HepG2 (cell line): ENCODE measurements at regions not wholly inside any gene's neighbourhood (a gene's known extent, or its start where the extent isn't known, plus 50 kb on each side); places are given as distances from the start of the nearest gene placed in this dataset.

Source experiments
- ATAC-seq: fragments of 200-7000 bp; cut with Tn5 transposase; 3 replicates; pipeline ENCODE4 v1.9.1; 2020; ENCODE audit warnings: mild to moderate bottlenecking, moderate library complexity
- BruUV-seq: library from RNA; stranded (reverse); fragments of 400-500 nt; replicated peaks from 2 replicates; lab custom pipeline; 2021; lab: Mats Ljungman, UMichigan
- CTCF ChIA-PET: fragments of 300-600 bp; formaldehyde crosslinking; extraction: SDS; loops from one replicate; lab custom pipeline; 2021; ENCODE audit warnings: low total read pairs, inconsistent platforms, low intra/inter-chr PET ratio; lab: Yijun Ruan, JAX
- POLR2A ChIA-PET: fragments of 350-600 bp; sonication (Branson Sonifier 250); formaldehyde crosslinking; loops from one replicate; lab custom pipeline; 2020; ENCODE audit warnings: antibody characterized with exemption, inconsistent platforms; lab: Yijun Ruan, JAX
- DNase-seq: peaks from one replicate; pipeline ENCODE4 v3.0.0-alpha.2; 2015; ENCODE audit warnings: low spot score
- FAIRE-seq: peaks from 3 replicates; lab custom pipeline; 2011; peaks lifted over from hg19 to GRCh38; lab: Jason Lieb, UNC
- H2AFZ ChIP-seq: one replicate; pipeline ENCODE4 v1.6.1; 2011; ENCODE audit warnings: low read length, inconsistent platforms
- H3K27ac ChIP-seq: fragments of 300-600 bp; 3 replicates; pipeline ENCODE4 v1.8.0; 2011; ENCODE audit warnings: mixed run types, mild to moderate bottlenecking, mixed read lengths, low read length, inconsistent platforms; ENCODE audit not compliant: insufficient read depth; ENCODE audit errors: extremely low read length
- H3K27me3 ChIP-seq, 2 experiments: fragments of 200-600 bp in 1 of 2; 2 replicates in 1 of 2; 3 replicates in 1 of 2; pipeline versions ENCODE4 v1.6.0 to v1.8.0; 2011; ENCODE audit warnings: low read length in 2 of 2, mild to moderate bottlenecking in 2 of 2, moderate library complexity in 2 of 2, inconsistent platforms in 1 of 2; ENCODE audit not compliant: insufficient read depth in 2 of 2, control insufficient read depth in 1 of 2
- H3K36me3 ChIP-seq, 2 experiments: fragments of 200-600 bp in 1 of 2; replicated peaks in 1 of 2; 2 replicates in 1 of 2; 3 replicates in 1 of 2; pipeline versions ENCODE4 v1.5.1 to v1.8.0; 2011; ENCODE audit warnings: low read length in 2 of 2, inconsistent platforms in 1 of 2; ENCODE audit not compliant: insufficient read depth in 2 of 2, control insufficient read depth in 1 of 2
- H3K4me1 ChIP-seq: 2 replicates; pipeline ENCODE4 v1.5.1; 2012; ENCODE audit warnings: low read length, inconsistent platforms; ENCODE audit not compliant: insufficient read depth
- H3K4me2 ChIP-seq: 2 replicates; pipeline ENCODE4 v1.6.0; 2011; ENCODE audit warnings: low read depth, low read length, inconsistent platforms
- H3K4me3 ChIP-seq, 3 experiments: fragments of 200-600 bp in 1 of 3; sonication (generic), shearing (Covaris generic) in 1 of 3; replicated peaks in 1 of 3; 2 replicates each; pipeline ENCODE4 v1.5.1; 2011 to 2016; ENCODE audit warnings: low read length in 3 of 3, inconsistent platforms in 2 of 3, low read depth in 2 of 3, mild to moderate bottlenecking in 2 of 3, control low read depth in 1 of 3, mixed read lengths in 1 of 3; ENCODE audit not compliant: insufficient read depth in 1 of 3
- H3K79me2 ChIP-seq: one replicate; pipeline ENCODE4 v1.6.1; 2011; ENCODE audit warnings: low read length, inconsistent platforms; ENCODE audit not compliant: insufficient read depth
- H3K9ac ChIP-seq: 2 replicates; pipeline ENCODE4 v1.6.0; 2011; ENCODE audit warnings: mild to moderate bottlenecking, low read depth, low read length, inconsistent platforms; ENCODE audit not compliant: insufficient read depth
- H3K9me3 ChIP-seq: 2 replicates; pipeline ENCODE4 v1.5.1; 2012; ENCODE audit warnings: mild to moderate bottlenecking, low read length
- H4K20me1 ChIP-seq: 2 replicates; pipeline ENCODE4 v1.6.0; 2011; ENCODE audit warnings: inconsistent platforms, mild to moderate bottlenecking, low read length, moderate library complexity; ENCODE audit not compliant: insufficient read depth
- ATAD3A ChIP-seq: sonication (generic); formaldehyde crosslinking; IDR thresholded peaks from 2 replicates; pipeline ENCODE4 v1.4.0; 2020; ENCODE audit warnings: missing genetic modification reagents
- IRF1 ChIP-seq: sonication (generic); formaldehyde crosslinking; IDR thresholded peaks from 2 replicates; pipeline ENCODE4 v1.4.0; 2020; ENCODE audit warnings: low read depth, mild to moderate bottlenecking, missing genetic modification reagents
- MNT ChIP-seq: fragments of 450-650 bp; IDR thresholded peaks from 2 replicates; pipeline ENCODE4 v1.6.1; 2016
- MXD1 ChIP-seq: sonication (generic); formaldehyde crosslinking; IDR thresholded peaks from 2 replicates; pipeline ENCODE4 v1.4.0; 2020; ENCODE audit warnings: mild to moderate bottlenecking, missing genetic modification reagents
- NR0B2 ChIP-seq: sonication (generic); formaldehyde crosslinking; IDR thresholded peaks from 2 replicates; pipeline ENCODE4 v1.4.0; 2020; ENCODE audit warnings: mild to moderate bottlenecking, missing genetic modification reagents
- RELA ChIP-seq: sonication (generic); formaldehyde crosslinking; IDR thresholded peaks from 2 replicates; pipeline ENCODE4 v1.4.0; 2020; ENCODE audit warnings: missing genetic modification reagents
- ZNF543 ChIP-seq: sonication (generic); formaldehyde crosslinking; IDR thresholded peaks from 2 replicates; pipeline ENCODE4 v1.4.0; 2020; ENCODE audit warnings: mild to moderate bottlenecking, missing genetic modification reagents
- ZZZ3 ChIP-seq: sonication (generic); formaldehyde crosslinking; IDR thresholded peaks from 2 replicates; pipeline ENCODE4 v1.4.0; 2020; ENCODE audit warnings: missing genetic modification reagents, mild to moderate bottlenecking, borderline replicate concordance
- WGBS: methylation state at CpG from one replicate; pipeline ENCODE4 v1.1.6; 2017; ENCODE audit warnings: low lambda C conversion rate; 5-methylcytosine and 5-hydroxymethylcytosine counted together
- in situ Hi-C: cut with HindIII; loops from 2 replicates; pipeline ENCODE4 v1.10.0; 2017; ENCODE audit warnings: low pct_unique_long_range_greater_than_20kb; ENCODE audit not compliant: extremely low pct_ligation_motif_present
- intact Hi-C: fragments of 100-400 bp; cut with micrococcal nuclease; formaldehyde crosslinking; loops from one replicate; pipeline ENCODE4 v1.10.0; 2022; ENCODE audit not compliant: unreplicated experiment

GRCh38 chr3:13241621-13242363, 168.6 kb upstream of the IQSEC1 start:
- no peaks in the 10 kb centered on the region for H3K27me3 ChIP-seq
- no peak overlapping the region for H2AFZ ChIP-seq
- no peak overlapping the region for H3K4me3 ChIP-seq
- in situ Hi-C loops (no loop called here), intact Hi-C loops (no loop called here)
- no peak overlapping the region for H3K27ac ChIP-seq
- H3K9me3 ChIP-seq: no peaks in the 10 kb centered on the region
- H3K36me3 ChIP-seq: peaks cover 4 to 48% of the 10 kb centered on the region in 2 experiments
- H3K4me1 ChIP-seq: peaks cover 16% of the 10 kb centered on the region
- 94% methylated on average over 17 of the region's 18 CpGs for WGBS
- H3K79me2 ChIP-seq: no peaks in the 10 kb centered on the region
- CTCF ChIA-PET: no interaction called here
- FAIRE-seq (no peak), ATAC-seq (no peak), DNase-seq (no peak)
- BruUV-seq: no TSS peak
- POLR2A ChIA-PET: no interaction called here
- H4K20me1 ChIP-seq: no peaks in the 10 kb centered on the region
- TF ChIP-seq MNT: peak; percentile 84
- no peak for TF ChIP-seq ZZZ3 (CRISPR knock-in tag)
- H3K9ac ChIP-seq: no peak overlapping the region
- H3K4me2 ChIP-seq: no peak overlapping the region

- WGBS: 96% methylated on average over 15 of the region's 17 CpGs
- no TSS peak for BruUV-seq
- peaks cover 4 to 53% of the 10 kb centered on the region in 2 experiments for H3K36me3 ChIP-seq
- FAIRE-seq: no peak
- H3K27me3 ChIP-seq: no peaks in the 10 kb centered on the region
- CTCF ChIA-PET: no interaction called here
- no peaks in the 10 kb centered on the region for H3K79me2 ChIP-seq
- no peaks in the 10 kb centered on the region for H3K9me3 ChIP-seq
- H3K4me3 ChIP-seq: no peak overlapping the region
- ATAC-seq: no peak
- no peak overlapping the region for H3K4me2 ChIP-seq
- H3K9ac ChIP-seq: no peak overlapping the region
- H4K20me1 ChIP-seq: 0 out of 2 replicates have a peak, but pooled peaks cover 2% of the 10 kb centered on the region
- H3K4me1 ChIP-seq: peaks cover 16% of the 10 kb centered on the region
- no peak for DNase-seq
- intact Hi-C loops: no loop called here
- H2AFZ ChIP-seq: no peak overlapping the region
- in situ Hi-C loops: no loop called here
- POLR2A ChIA-PET: no interaction called here
- H3K27ac ChIP-seq: no peak overlapping the region
- TF ChIP-seq IRF1 (CRISPR knock-in tag) (no peak), MXD1 (CRISPR knock-in tag) (no peak), ATAD3A (CRISPR knock-in tag) (no peak), ZNF543 (no peak), NR0B2 (no peak), RELA (no peak)
Measured at GRCh38 chr3:13240928-13241618, 167.8 kb upstream of the IQSEC1 start.
